H9 (cell line): ENCODE measurements at regions not wholly inside any gene's neighbourhood (a gene's known extent, or its start where the extent isn't known, plus 50 kb on each side); places are given as distances from the start of the nearest gene placed in this dataset.

Experiments
- DNase-seq: peaks from one replicate; pipeline ENCODE4 v3.0.0-alpha.2; 2017
- H2AFZ ChIP-seq: one replicate; pipeline ENCODE4 v1.6.1; 2013; ENCODE audit warnings: mild to moderate bottlenecking, low read length, control low read depth, moderate library complexity
- H2AK5ac ChIP-seq: 2 replicates; pipeline ENCODE4 v1.6.1; 2013; ENCODE audit warnings: low read length, control low read depth, mixed read lengths; ENCODE audit not compliant: insufficient read length
- H2BK120ac ChIP-seq: one replicate; pipeline ENCODE4 v1.6.1; 2013; ENCODE audit warnings: low read depth, mild to moderate bottlenecking, low read length, control low read depth, inconsistent platforms; ENCODE audit not compliant: poor library complexity, severe bottlenecking
- H2BK12ac ChIP-seq: 2 replicates; pipeline ENCODE4 v1.6.1; 2013; ENCODE audit warnings: low read length, control low read depth, mixed read lengths, low read depth; ENCODE audit not compliant: insufficient read length
- H2BK15ac ChIP-seq: 2 replicates; pipeline ENCODE4 v1.6.1; 2013; ENCODE audit warnings: low read depth, low read length, control low read depth
- H2BK20ac ChIP-seq: one replicate; pipeline ENCODE4 v1.6.1; 2013; ENCODE audit warnings: low read depth, mild to moderate bottlenecking, low read length, control low read depth, inconsistent platforms; ENCODE audit not compliant: poor library complexity, severe bottlenecking
- H2BK5ac ChIP-seq: 2 replicates; pipeline ENCODE4 v1.6.1; 2013; ENCODE audit warnings: low read length, control low read depth, mixed read lengths; ENCODE audit not compliant: insufficient read length
- H3K14ac ChIP-seq: 2 replicates; pipeline ENCODE4 v1.6.1; 2013; ENCODE audit warnings: low read length, control low read depth; ENCODE audit not compliant: insufficient read depth
- H3K18ac ChIP-seq: 2 replicates; pipeline ENCODE4 v1.6.1; 2013; ENCODE audit warnings: low read depth, mild to moderate bottlenecking, mixed read lengths, low read length, control low read depth; ENCODE audit not compliant: insufficient read length
- H3K23ac ChIP-seq: 2 replicates; pipeline ENCODE4 v1.6.1; 2013; ENCODE audit warnings: low read length, control low read depth, mixed read lengths, low read depth; ENCODE audit not compliant: insufficient read length
- H3K23me2 ChIP-seq: 2 replicates; pipeline ENCODE4 v1.6.1; 2013; ENCODE audit warnings: low read depth, mild to moderate bottlenecking, mixed read lengths, low read length, control low read depth; ENCODE audit not compliant: insufficient read length, poor library complexity, severe bottlenecking
- H3K27ac ChIP-seq: 2 replicates; pipeline ENCODE4 v1.5.1; 2013; ENCODE audit warnings: low read length, control low read depth, mixed read lengths, low read depth; ENCODE audit not compliant: insufficient read length
- H3K27me3 ChIP-seq: 2 replicates; pipeline ENCODE4 v1.6.1; 2013; ENCODE audit warnings: low read length, control low read depth, inconsistent platforms; ENCODE audit not compliant: insufficient read depth
- H3K4ac ChIP-seq: 2 replicates; pipeline ENCODE4 v1.6.1; 2013; ENCODE audit warnings: low read depth, mild to moderate bottlenecking, control low read depth, inconsistent platforms, low read length, moderate library complexity
- H3K4me1 ChIP-seq: 2 replicates; pipeline ENCODE4 v1.6.1; 2013; ENCODE audit warnings: low read length, control low read depth, inconsistent platforms; ENCODE audit not compliant: insufficient read depth
- H3K4me2 ChIP-seq: 2 replicates; pipeline ENCODE4 v1.6.1; 2013; ENCODE audit warnings: low read length, control low read depth, mixed read lengths; ENCODE audit not compliant: insufficient read length, insufficient read depth
- H3K56ac ChIP-seq: 2 replicates; pipeline ENCODE4 v1.6.1; 2013; ENCODE audit warnings: low read depth, mild to moderate bottlenecking, mixed read lengths, low read length, control low read depth; ENCODE audit not compliant: insufficient read length
- H3K79me1 ChIP-seq: 2 replicates; pipeline ENCODE4 v1.6.1; 2013; ENCODE audit warnings: low read depth, mild to moderate bottlenecking, moderate library complexity, low read length, control low read depth, inconsistent platforms; ENCODE audit not compliant: insufficient read depth, poor library complexity, severe bottlenecking
- H3K79me2 ChIP-seq: 2 replicates; pipeline ENCODE4 v1.6.1; 2013; ENCODE audit warnings: low read length, control low read depth, inconsistent platforms; ENCODE audit not compliant: insufficient read depth
- H3K9ac ChIP-seq: 2 replicates; pipeline ENCODE4 v1.6.1; 2013; ENCODE audit warnings: low read length, control low read depth, mixed read lengths; ENCODE audit not compliant: insufficient read length; ENCODE audit errors: extremely low read depth
- H3K9me3 ChIP-seq: one replicate; pipeline ENCODE4 v1.6.1; 2013; ENCODE audit warnings: low read depth, low read length, inconsistent platforms; ENCODE audit not compliant: control insufficient read depth
- H3T11ph ChIP-seq: one replicate; pipeline ENCODE4 v1.6.1; 2013; ENCODE audit warnings: mild to moderate bottlenecking, low read length, control low read depth, inconsistent platforms
- H4K20me1 ChIP-seq: one replicate; pipeline ENCODE4 v1.6.1; 2013; ENCODE audit not compliant: control insufficient read depth, insufficient read length, insufficient read depth
- H4K5ac ChIP-seq: 2 replicates; pipeline ENCODE4 v1.6.1; 2013; ENCODE audit warnings: low read depth, mild to moderate bottlenecking, mixed read lengths, low read length, control low read depth; ENCODE audit not compliant: insufficient read length
- H4K8ac ChIP-seq: replicated peaks from 2 replicates; pipeline ENCODE4 v1.6.1; 2013; ENCODE audit warnings: low read length, control low read depth, mixed read lengths, low read depth; ENCODE audit not compliant: insufficient read length
- H4K91ac ChIP-seq: 2 replicates; pipeline ENCODE4 v1.6.1; 2013; ENCODE audit warnings: low read depth, mild to moderate bottlenecking, moderate library complexity, mixed read lengths, low read length, control low read depth; ENCODE audit not compliant: insufficient read length
- H3K27ac Mint-ChIP-seq, 3 experiments: 2 replicates in 2 of 3; 3 replicates in 1 of 3; pipeline ENCODE4 v1.8.0; 2020 to 2021; ENCODE audit warnings: mixed read lengths in 3 of 3, mild to moderate bottlenecking in 1 of 3, moderate library complexity in 1 of 3
- H3K27me3 Mint-ChIP-seq: 2 replicates; pipeline ENCODE4 v1.8.0; 2021; ENCODE audit warnings: low read depth, mild to moderate bottlenecking, moderate library complexity, mixed read lengths
- H3K36me3 Mint-ChIP-seq, 3 experiments: 2 replicates in 2 of 3; 3 replicates in 1 of 3; pipeline ENCODE4 v1.8.0; 2020 to 2021; ENCODE audit warnings: low read depth in 3 of 3, mixed read lengths in 3 of 3; ENCODE audit not compliant: insufficient read depth in 1 of 3
- H3K4me1 Mint-ChIP-seq, 2 experiments: 2 replicates each; pipeline ENCODE4 v1.8.0; 2020; ENCODE audit warnings: mixed read lengths in 2 of 2
- H3K4me3 Mint-ChIP-seq, 2 experiments: 2 replicates in 1 of 2; 3 replicates in 1 of 2; pipeline ENCODE4 v1.8.0; 2020 to 2021; ENCODE audit warnings: mild to moderate bottlenecking in 2 of 2, mixed read lengths in 2 of 2, moderate library complexity in 1 of 2
- H3K9me3 Mint-ChIP-seq, 2 experiments: 2 replicates in 1 of 2; 3 replicates in 1 of 2; pipeline ENCODE4 v1.8.0; 2020; ENCODE audit warnings: mild to moderate bottlenecking in 2 of 2, mixed read lengths in 2 of 2, moderate library complexity in 1 of 2
- WGBS: extraction: QIAGEN DNeasy Blood & Tissue Kit; methylation state at CpG from one replicate; pipeline ENCODE4 v1.1.7; 2013; ENCODE audit warnings: missing lambda C conversion rate, low lambda C conversion rate, mixed read lengths; ENCODE audit not compliant: insufficient read length; ENCODE audit errors: extremely low coverage; 5-methylcytosine and 5-hydroxymethylcytosine counted together
- TF ChIP-seq, protein P1 (sequence below): fragments of 200-600 bp; sonication (generic); conservative IDR thresholded peaks from 3 replicates; pipeline ENCODE4 v1.8.0; 2021; ENCODE audit warnings: antibody characterized with exemption, mild to moderate bottlenecking

DNA sequence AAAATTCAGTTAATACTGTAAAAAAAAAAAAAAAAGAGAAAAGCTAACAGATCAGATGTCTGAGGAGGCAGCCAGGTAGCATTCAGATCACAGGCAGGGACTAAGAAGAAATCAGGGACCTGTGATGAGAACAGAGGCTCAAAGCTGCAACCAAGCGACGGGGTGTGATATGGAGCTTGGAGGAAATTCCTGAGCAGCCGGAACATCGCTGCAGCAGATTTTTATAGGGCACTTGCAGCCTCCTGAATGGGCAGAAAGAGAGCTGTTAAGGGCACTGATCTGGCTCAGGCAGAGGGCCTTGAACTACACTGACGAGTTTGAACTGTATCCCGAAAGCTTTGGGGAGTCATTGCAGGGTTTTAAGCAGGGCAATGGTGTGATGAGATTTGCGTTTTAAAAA lies 315.4 kb downstream of the ADGRL2 start:
- H4K20me1 ChIP-seq: no peaks in the 10 kb centered on the region
- H2BK120ac ChIP-seq: no peak overlapping the region
- H2AK5ac ChIP-seq: no peak overlapping the region
- no peak overlapping the region for H3K56ac ChIP-seq
- no peak overlapping the region for H3K23ac ChIP-seq
- no peaks in the 10 kb centered on the region for H3K9me3 Mint-ChIP-seq
- no peaks in the 10 kb centered on the region for H3K36me3 Mint-ChIP-seq
- no peak overlapping the region for H3K18ac ChIP-seq
- TF ChIP-seq, protein P1, sequence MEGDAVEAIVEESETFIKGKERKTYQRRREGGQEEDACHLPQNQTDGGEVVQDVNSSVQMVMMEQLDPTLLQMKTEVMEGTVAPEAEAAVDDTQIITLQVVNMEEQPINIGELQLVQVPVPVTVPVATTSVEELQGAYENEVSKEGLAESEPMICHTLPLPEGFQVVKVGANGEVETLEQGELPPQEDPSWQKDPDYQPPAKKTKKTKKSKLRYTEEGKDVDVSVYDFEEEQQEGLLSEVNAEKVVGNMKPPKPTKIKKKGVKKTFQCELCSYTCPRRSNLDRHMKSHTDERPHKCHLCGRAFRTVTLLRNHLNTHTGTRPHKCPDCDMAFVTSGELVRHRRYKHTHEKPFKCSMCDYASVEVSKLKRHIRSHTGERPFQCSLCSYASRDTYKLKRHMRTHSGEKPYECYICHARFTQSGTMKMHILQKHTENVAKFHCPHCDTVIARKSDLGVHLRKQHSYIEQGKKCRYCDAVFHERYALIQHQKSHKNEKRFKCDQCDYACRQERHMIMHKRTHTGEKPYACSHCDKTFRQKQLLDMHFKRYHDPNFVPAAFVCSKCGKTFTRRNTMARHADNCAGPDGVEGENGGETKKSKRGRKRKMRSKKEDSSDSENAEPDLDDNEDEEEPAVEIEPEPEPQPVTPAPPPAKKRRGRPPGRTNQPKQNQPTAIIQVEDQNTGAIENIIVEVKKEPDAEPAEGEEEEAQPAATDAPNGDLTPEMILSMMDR: no peak
- H3K23me2 ChIP-seq: no peaks in the 10 kb centered on the region
- H2BK5ac ChIP-seq: no peak overlapping the region
- H3K9me3 ChIP-seq: no peaks in the 10 kb centered on the region
- H2BK15ac ChIP-seq: no peak overlapping the region
- no peak overlapping the region for H3K4me2 ChIP-seq
- no peaks in the 10 kb centered on the region for H3K4me1 Mint-ChIP-seq
- no peak overlapping the region for H4K5ac ChIP-seq
- no peaks in the 10 kb centered on the region for H3K79me1 ChIP-seq
- no CpG with 5 or more reads among the region's 7 CpGs for WGBS
- no peak overlapping the region for H2BK12ac ChIP-seq
- H3K27me3 Mint-ChIP-seq: no peaks in the 10 kb centered on the region
- no peak overlapping the region for H2AFZ ChIP-seq
- H2BK20ac ChIP-seq: no peak overlapping the region
- no peak for DNase-seq
- H3K14ac ChIP-seq: no peak overlapping the region
- H3K4me1 ChIP-seq: no peaks in the 10 kb centered on the region
- no peaks in the 10 kb centered on the region for H3K27me3 ChIP-seq
- H3K79me2 ChIP-seq: no peaks in the 10 kb centered on the region
- no peak overlapping the region for H4K8ac ChIP-seq
- H3K27ac Mint-ChIP-seq: no peak overlapping the region
- no peak overlapping the region for H4K91ac ChIP-seq
- no peak overlapping the region for H3T11ph ChIP-seq
- H3K9ac ChIP-seq: no peak overlapping the region
- no peak overlapping the region for H3K27ac ChIP-seq
- no peak overlapping the region for H3K4me3 Mint-ChIP-seq
- H3K4ac ChIP-seq: no peak overlapping the region
